Right ventricle myocardium inferior (tissue), 1 donor: ENCODE measurements at regions not wholly inside any gene's neighbourhood (a gene's known extent, or its start where the extent isn't known, plus 50 kb on each side); places are given as distances from the start of the nearest gene placed in this dataset.
A peak's percentile ranks its signal among the peaks of the same experiment; 100 is the strongest.
"Not testable (repeated sequence)": the region's sequence is repeated elsewhere in the genome, so short reads cannot be mapped to it uniquely, and the experiment has no call there.

ENCODE experiments used
- ATAC-seq: fragments of 200-7000 bp; cut with Tn5 transposase; one replicate; pipeline ENCODE4 v1.9.1; 2020; ENCODE audit warnings: mild to moderate bottlenecking, moderate library complexity
- DNase-seq: peaks from one replicate; pipeline ENCODE4 v3.0.0; 2021; ENCODE audit errors: missing footprints
- intact Hi-C: fragments of 100-400 bp; cut with DNase I; formaldehyde crosslinking; loops from one replicate; pipeline ENCODE4 v1.11.0; 2022
- donor health status: DM: no; HTN: yes; CAD: no; lungs with severe emphysema.

DNA sequence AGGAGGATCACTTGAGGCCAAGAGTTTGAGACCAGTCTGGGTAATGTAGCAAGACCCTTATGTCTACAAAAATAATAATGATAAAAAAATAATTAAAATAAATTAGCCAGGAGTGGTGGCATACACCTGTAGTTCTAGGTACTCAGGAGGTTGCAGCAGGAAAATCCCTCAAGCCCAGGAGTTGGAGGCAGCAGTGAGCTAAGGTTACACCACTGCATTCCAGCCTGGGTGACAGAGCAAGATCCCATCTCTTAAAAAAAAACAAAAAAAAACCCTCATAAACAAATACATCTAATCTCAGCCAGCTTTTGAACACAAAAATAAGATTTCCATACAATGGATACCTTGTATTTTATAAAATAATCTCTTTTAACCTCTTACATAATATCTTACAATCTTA lies 363.3 kb upstream of the KLF4 start:
- DNase-seq = no peak
- ATAC-seq = no peak
- intact Hi-C loops = no loop called here

GRCh38 chr9:107850653-107851052 lies 361.1 kb upstream of the KLF4 start:
- intact Hi-C loops = no loop called here
- ATAC-seq = no peak
- no peak for DNase-seq

DNA sequence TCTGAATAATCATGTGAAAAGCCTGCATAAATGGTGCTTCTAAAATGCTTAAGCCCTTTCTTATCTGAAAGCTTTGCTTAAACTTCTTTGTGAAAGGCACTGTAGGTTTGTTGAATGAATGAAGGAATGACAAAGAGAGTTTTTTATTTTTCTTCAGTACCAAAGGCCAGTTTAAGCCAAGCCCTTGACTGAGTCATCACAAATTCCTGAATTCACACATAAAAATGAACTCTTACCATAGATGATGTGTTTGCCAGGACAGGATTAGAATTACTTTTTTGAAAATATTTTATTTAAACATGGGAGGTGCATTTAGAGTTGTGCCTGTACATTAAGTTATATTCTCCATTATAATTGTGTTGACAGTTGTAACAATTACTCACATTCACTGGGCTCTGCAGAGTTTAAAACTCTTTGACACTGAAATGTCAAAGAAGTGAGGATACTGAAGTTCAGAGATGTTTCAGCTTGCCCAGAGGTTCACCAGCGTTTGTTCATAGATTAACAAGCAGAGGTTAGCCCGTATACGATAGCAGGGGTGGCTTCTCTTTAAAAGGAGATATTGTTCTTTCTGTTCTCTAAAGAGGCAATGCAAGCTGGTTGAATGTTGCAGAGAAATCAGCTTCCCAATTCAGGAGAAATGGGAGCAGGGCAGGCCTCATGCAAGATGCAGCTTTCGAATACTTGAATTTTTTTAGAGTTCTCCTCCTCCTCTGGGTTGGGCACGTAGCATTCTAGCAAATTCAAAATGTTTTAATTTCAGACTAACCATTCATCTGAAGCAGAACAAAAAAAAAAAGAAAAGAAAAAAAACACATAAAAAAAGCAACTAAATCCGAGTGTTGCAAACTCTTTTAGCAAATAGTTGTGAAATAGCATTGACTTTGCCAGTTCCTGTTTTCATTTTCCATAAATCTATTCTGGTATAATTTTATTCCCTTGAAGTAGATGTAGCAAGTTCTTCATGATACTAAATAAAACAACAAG lies 358.7 kb upstream of the KLF4 start:
- ATAC-seq (no peak), DNase-seq (no peak)
- intact Hi-C loops = no loop called here

- intact Hi-C loops = no loop called here
- no peak for DNase-seq
- no peak for ATAC-seq
Measured at GRCh38 chr9:107842530-107842929, 353.0 kb upstream of the KLF4 start.

DNA sequence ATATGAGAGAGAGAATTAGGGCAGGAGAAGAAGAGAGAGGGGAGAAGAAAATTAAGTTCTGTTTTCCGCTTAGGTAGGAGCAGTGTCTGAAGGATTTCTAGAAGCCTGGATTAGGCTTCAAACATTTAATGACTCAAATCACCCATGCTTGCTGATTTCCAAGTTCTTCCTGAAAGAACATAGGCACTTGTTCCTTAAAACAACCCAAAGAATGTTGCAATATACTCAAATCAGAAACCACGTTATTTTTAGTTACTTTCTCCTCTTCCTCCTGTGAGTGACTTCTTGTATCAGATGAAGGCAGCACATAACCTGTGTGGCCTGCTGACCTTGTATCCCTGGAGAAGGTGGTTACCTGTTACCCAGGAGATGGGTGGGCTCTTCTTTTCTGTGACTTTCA lies 351.5 kb upstream of the KLF4 start:
- no peak for ATAC-seq
- intact Hi-C loops = no loop called here
- no peak for DNase-seq

DNA sequence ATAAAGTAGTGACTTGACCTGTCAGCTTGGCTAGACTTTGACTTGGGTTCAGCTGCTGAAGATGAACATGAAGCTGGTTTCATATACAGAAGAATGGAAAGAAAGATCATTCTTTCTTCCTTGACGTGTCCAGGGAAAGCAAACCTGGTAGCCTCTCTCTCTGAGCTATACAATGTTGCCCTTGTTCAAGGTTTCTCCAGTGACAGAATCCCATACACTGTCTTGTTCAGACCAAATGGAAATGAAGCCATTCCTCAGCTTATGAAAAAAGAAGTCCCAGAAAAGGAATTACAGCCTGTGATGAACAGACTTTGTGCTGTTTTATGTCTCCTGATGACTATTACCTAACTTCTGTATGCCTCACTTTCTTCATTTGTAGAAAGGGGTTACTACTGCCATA lies 349.8 kb upstream of the KLF4 start:
- no peak for ATAC-seq
- no peak for DNase-seq
- intact Hi-C loops = no loop called here

DNA sequence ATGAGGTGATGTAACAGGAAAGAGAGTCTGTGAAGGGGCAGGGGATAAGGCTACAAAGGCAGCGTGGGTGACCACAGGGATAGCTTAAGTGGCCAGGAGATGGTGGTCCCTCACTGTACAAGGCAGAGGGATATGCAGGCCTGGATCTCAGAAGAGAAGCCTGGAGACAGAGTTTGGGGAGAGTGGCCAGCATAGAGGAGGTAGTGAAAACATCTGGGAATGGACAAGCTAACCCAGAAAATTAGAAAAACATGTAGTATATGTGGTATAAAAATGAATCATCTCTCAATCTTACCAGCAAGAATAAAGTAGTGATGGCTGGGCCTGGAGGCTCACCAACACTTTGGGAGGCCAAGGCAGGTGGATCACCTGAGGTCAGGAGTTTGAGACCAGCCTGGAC lies 349.2 kb upstream of the KLF4 start:
- intact Hi-C loops = no loop called here
- no peak for ATAC-seq
- DNase-seq = no peak

DNA sequence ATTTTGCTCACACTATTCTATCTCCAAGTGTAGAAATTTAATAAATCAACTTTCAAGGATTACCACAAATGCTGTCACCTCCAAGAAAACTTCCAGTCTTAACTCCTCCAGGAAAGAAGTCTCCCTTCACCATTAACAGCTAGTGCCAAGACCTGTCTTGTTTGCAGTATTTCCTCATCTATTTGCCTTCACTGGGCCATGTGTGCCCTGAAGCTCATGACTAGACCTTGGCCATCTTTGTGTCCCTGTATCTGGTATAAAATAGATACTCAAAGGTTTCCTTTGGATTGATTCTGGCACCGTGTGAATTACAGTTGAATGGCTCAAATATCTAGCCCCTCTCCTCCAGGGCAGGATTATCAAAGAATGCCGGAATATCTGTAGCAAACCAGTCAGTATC lies 346.7 kb upstream of the KLF4 start:
- intact Hi-C loops = no loop called here
- ATAC-seq (no peak), DNase-seq (no peak)

DNA sequence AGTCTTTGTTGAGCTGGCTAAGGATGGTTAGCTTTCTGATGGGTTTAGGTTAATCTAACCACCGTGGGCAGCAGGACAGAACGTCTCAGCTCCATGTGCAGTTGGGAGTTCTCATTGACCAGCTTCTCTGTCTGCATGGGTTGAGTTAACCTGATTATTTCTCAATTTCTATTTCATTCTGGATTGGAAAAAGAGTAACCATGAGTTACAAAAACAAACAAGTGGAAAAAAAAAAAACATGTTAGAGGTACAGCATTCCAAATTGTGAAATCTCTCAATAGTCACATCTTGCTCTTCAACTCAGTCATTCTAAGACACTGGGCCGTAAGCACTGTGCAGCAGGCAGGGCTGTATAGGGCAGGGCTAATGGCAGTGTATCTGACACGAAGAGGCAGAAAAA lies 343.7 kb upstream of the KLF4 start:
- DNase-seq (no peak), ATAC-seq (no peak)
- intact Hi-C loops = no loop called here

GRCh38 chr9:107832871-107833270 lies 343.3 kb upstream of the KLF4 start:
- intact Hi-C loops = no loop called here
- DNase-seq (no peak), ATAC-seq (no peak)

DNA sequence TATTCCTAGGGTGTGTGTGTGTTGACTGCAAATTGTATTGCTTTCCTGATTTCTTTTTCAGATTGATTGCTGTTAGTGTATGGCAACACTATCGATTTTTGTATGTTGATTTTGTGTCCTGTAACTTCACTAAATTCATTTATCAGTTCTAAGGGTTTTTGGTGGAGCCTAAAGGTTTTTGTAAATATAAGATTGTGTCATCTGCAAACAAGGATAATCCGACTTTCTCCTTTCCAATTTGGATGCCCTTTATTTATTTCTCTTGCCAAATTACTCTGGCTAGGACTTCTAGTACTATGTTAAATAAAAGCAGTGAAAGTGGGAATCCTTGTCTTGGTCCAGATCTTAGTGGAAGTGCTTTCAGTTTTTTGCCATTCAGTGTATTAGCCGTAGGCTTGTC lies 340.9 kb upstream of the KLF4 start:
- no peak for DNase-seq
- intact Hi-C loops = no loop called here
- no peak for ATAC-seq

DNA sequence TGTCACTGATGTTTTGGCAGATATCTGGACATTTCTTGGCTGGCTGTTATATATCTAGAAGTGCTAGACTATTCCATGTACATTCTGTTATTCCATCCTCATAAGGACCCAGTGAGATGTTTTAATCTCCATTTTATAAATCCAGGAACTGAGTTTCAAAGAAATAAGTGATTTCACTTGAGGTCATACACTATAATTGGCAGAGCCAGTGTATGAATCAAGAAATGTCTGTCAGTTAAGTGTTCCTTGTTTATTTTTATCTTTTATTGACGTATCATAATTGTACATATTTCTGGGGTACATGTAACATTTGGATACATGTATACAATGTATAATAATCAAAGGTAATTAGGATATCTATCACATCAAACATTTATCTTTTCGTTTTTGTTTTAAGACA lies 338.3 kb upstream of the KLF4 start:
- DNase-seq = no peak
- intact Hi-C loops = no loop called here
- ATAC-seq = no peak

GRCh38 chr9:107827304-107827703 lies 337.7 kb upstream of the KLF4 start:
- ATAC-seq = peak; percentile 34

GRCh38 chr9:107826688-107826983 lies 337.1 kb upstream of the KLF4 start:
- DNase-seq, intact Hi-C loops, ATAC-seq: not testable (repeated sequence)

More at GRCh38 chr9:107827304-107827703, 337.7 kb upstream of the KLF4 start:
- intact Hi-C loops = no loop called here
- no peak for DNase-seq

GRCh38 chr9:107824556-107824955 lies 335.0 kb upstream of the KLF4 start:
- DNase-seq (no peak), ATAC-seq (no peak)
- intact Hi-C loops = no loop called here

- ATAC-seq = peak; percentile 25
Measured at GRCh38 chr9:107819772-107820565, 330.4 kb upstream of the KLF4 start.

GRCh38 chr9:107818503-107818829 lies 328.9 kb upstream of the KLF4 start:
- ATAC-seq, DNase-seq: not testable (repeated sequence)
- intact Hi-C loops = loop anchor here (10.0 kb wide), 1 partner anchor 84 kb away; no protein-coding TSS in a partner anchor

More at GRCh38 chr9:107819772-107820565, 330.4 kb upstream of the KLF4 start:
- intact Hi-C loops = loop anchor here (10.0 kb wide), 1 partner anchor 85 kb away; no protein-coding TSS in a partner anchor
- no peak for DNase-seq

GRCh38 chr9:107817595-107818502 lies 328.3 kb upstream of the KLF4 start:
- intact Hi-C loops = loop anchor here (10.0 kb wide), 1 partner anchor 83 kb away; no protein-coding TSS in a partner anchor
- DNase-seq = peak; percentile 59
- ATAC-seq = not testable (repeated sequence)

DNA sequence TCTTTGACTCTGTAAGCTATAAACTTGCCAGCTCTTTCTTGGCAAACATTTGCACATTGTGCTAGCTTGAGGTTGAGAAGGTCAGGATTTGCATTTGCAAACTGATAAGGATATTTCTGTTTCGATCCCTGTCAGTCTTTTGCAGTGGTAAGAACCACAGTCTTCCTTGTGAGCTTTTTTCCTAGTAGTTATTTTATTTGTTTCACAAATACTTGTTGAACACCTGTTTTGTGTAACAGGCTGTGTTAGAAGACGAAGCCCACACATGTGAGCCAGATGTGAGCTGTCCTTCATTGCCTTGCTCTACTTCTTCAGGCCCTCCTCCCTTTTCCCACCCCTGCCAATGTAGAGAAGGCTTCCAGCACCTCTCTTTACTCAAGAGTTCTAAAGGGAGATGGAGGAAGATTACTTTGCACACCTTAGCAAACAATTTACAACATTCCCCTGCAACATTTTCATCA lies 327.0 kb upstream of the KLF4 start:
- no peak for DNase-seq
- intact Hi-C loops = loop anchor here (10.0 kb wide), 1 partner anchor 82 kb away; no protein-coding TSS in a partner anchor
- no peak for ATAC-seq
